Fibroblast of lung (primary cell): ENCODE measurements at regions not wholly inside any gene's neighbourhood (a gene's known extent, or its start where the extent isn't known, plus 50 kb on each side); places are given as distances from the start of the nearest gene placed in this dataset.

Experiments
- DNase-seq, 2 donors: peaks; one replicate each; pipeline versions ENCODE4 v3.0.0 to v3.0.0-alpha.2; 2010; ENCODE audit warnings: low read depth in 2 of 2
- H2AFZ ChIP-seq: 2 replicates; pipeline ENCODE4 v1.5.1; 2012; ENCODE audit warnings: low read length, control low read depth, inconsistent platforms
- H3K27ac ChIP-seq: 2 replicates; pipeline ENCODE4 v1.5.1; 2011; ENCODE audit warnings: low read length, control low read depth; ENCODE audit not compliant: insufficient read depth
- H3K27me3 ChIP-seq: 2 replicates; pipeline ENCODE4 v1.5.1; 2011; ENCODE audit warnings: mild to moderate bottlenecking, low read length; ENCODE audit not compliant: control insufficient read depth, insufficient read depth
- H3K36me3 ChIP-seq: 2 replicates; pipeline ENCODE4 v1.5.1; 2011; ENCODE audit warnings: low read length; ENCODE audit not compliant: control insufficient read depth, insufficient read depth
- H3K4me1 ChIP-seq: 2 replicates; pipeline ENCODE4 v1.5.1; 2011; ENCODE audit warnings: low read length; ENCODE audit not compliant: control insufficient read depth, insufficient read depth; ENCODE audit errors: extremely low read depth
- H3K4me2 ChIP-seq: 2 replicates; pipeline ENCODE4 v1.5.1; 2011; ENCODE audit warnings: low read length, control low read depth; ENCODE audit not compliant: insufficient read depth; ENCODE audit errors: extremely low read depth
- H3K4me3 ChIP-seq, 4 experiments: fragments of 200-600 bp in 1 of 4; sonication (generic) in 1 of 4; replicated peaks in 1 of 4; 2 replicates each; pipeline ENCODE4 v1.5.1; 2011 to 2016; ENCODE audit warnings: low read length in 4 of 4, low read depth in 3 of 4, mild to moderate bottlenecking in 3 of 4, control low read depth in 2 of 4, inconsistent platforms in 1 of 4, mixed read lengths in 1 of 4; ENCODE audit not compliant: insufficient read depth in 1 of 4; ENCODE audit errors: control extremely low read depth in 1 of 4
- H3K79me2 ChIP-seq: 2 replicates; pipeline ENCODE4 v1.5.1; 2012; ENCODE audit warnings: mild to moderate bottlenecking, low read length, inconsistent platforms; ENCODE audit not compliant: control insufficient read depth, insufficient read depth
- H3K9ac ChIP-seq: 2 replicates; pipeline ENCODE4 v1.5.1; 2011; ENCODE audit warnings: mild to moderate bottlenecking, low read length, control low read depth; ENCODE audit not compliant: insufficient read depth
- H3K9me3 ChIP-seq: 2 replicates; pipeline ENCODE4 v1.5.1; 2012; ENCODE audit warnings: low read depth, low read length; ENCODE audit not compliant: control insufficient read depth, insufficient read depth
- H4K20me1 ChIP-seq: 2 replicates; pipeline ENCODE4 v1.5.1; 2011; ENCODE audit warnings: low read length; ENCODE audit not compliant: control insufficient read depth, insufficient read depth; ENCODE audit errors: extremely low read depth
- CTCF ChIP-seq, 2 donors: IDR thresholded peaks in 1 of 2; conservative IDR thresholded peaks in 1 of 2; 1 replicate in 1 of 2; 2 replicates in 1 of 2; pipeline ENCODE4 v1.5.1; 2011 to 2012; ENCODE audit warnings: low read length in 2 of 2, control low read depth in 1 of 2, inconsistent platforms in 1 of 2, low read depth in 1 of 2, mild to moderate bottlenecking in 1 of 2
- EZH2 ChIP-seq: IDR thresholded peaks from 2 replicates; pipeline ENCODE4 v1.5.1; 2012; ENCODE audit warnings: low read length, control low read depth, mild to moderate bottlenecking; ENCODE audit errors: missing control alignments

- no peak overlapping the region for H3K27ac ChIP-seq
- TF ChIP-seq EZH2 (no peak), CTCF (conservative IDR thresholded peaks at IDR 0.05 in 1 of 2, IDR thresholded peaks at IDR 0.05 in 1 of 2; ENCODE audit: low read depth in 1 of 2, low read length in 2 of 2) (no peak)
- no peak overlapping the region for H2AFZ ChIP-seq
- H3K79me2 ChIP-seq: no peaks in the 10 kb centered on the region
- H3K9ac ChIP-seq: no peak overlapping the region
- no peaks in the 10 kb centered on the region for H4K20me1 ChIP-seq
- H3K27me3 ChIP-seq: no peaks in the 10 kb centered on the region
- H3K36me3 ChIP-seq: no peaks in the 10 kb centered on the region
- DNase-seq: no peak
- no peak overlapping the region for H3K4me3 ChIP-seq
- H3K4me1 ChIP-seq: no peaks in the 10 kb centered on the region
- no peak overlapping the region for H3K4me2 ChIP-seq
- H3K9me3 ChIP-seq: no peaks in the 10 kb centered on the region
Observed at GRCh38 chr13:44646044-44646443, 69.9 kb upstream of the TSC22D1 start.

- no peaks in the 10 kb centered on the region for H3K9me3 ChIP-seq
- no peaks in the 10 kb centered on the region for H3K4me1 ChIP-seq
- no peaks in the 10 kb centered on the region for H4K20me1 ChIP-seq
- no peak overlapping the region for H3K9ac ChIP-seq
- H3K27me3 ChIP-seq: no peaks in the 10 kb centered on the region
- H3K79me2 ChIP-seq: no peaks in the 10 kb centered on the region
- H3K4me2 ChIP-seq: no peak overlapping the region
- TF ChIP-seq EZH2 (no peak), CTCF (conservative IDR thresholded peaks at IDR 0.05 in 1 of 2, IDR thresholded peaks at IDR 0.05 in 1 of 2; ENCODE audit: low read depth in 1 of 2, low read length in 2 of 2) (no peak)
- no peaks in the 10 kb centered on the region for H3K36me3 ChIP-seq
- no peak overlapping the region for H3K27ac ChIP-seq
- no peak for DNase-seq
- no peak overlapping the region for H2AFZ ChIP-seq
- no peak overlapping the region for H3K4me3 ChIP-seq
Observed at GRCh38 chr13:44643256-44643655, 67.1 kb upstream of the TSC22D1 start.

GRCh38 chr13:44637581-44637980, 61.5 kb upstream of the TSC22D1 start:
- Histone ChIP-seq H3K4me1 (no peaks in the 10 kb centered on the region), H3K79me2 (no peaks in the 10 kb centered on the region), H3K4me3 (no peak overlapping the region), H3K27me3 (no peaks in the 10 kb centered on the region), H2AFZ (no peak overlapping the region), H3K9me3 (no peaks in the 10 kb centered on the region), H3K36me3 (no peaks in the 10 kb centered on the region), H3K4me2 (no peak overlapping the region), H3K27ac (no peak overlapping the region), H3K9ac (no peak overlapping the region), H4K20me1 (no peaks in the 10 kb centered on the region)
- no peak for DNase-seq
- TF ChIP-seq CTCF (conservative IDR thresholded peaks at IDR 0.05 in 1 of 2, IDR thresholded peaks at IDR 0.05 in 1 of 2; ENCODE audit: low read depth in 1 of 2, low read length in 2 of 2): no peak
- no peak for TF ChIP-seq EZH2
